Loucy (cell line): ENCODE measurements at regions not wholly inside any gene's neighbourhood (a gene's known extent, or its start where the extent isn't known, plus 50 kb on each side); places are given as distances from the start of the nearest gene placed in this dataset.

Experiments used
- H2AFZ ChIP-seq: fragments of 200-600 bp; sonication (generic); 2 replicates; pipeline ENCODE4 v1.6.0; 2016; ENCODE audit warnings: antibody characterized with exemption, mild to moderate bottlenecking, low read length, moderate library complexity
- H3F3A ChIP-seq: fragments of 200-600 bp; 2 replicates; pipeline ENCODE4 v1.6.0; 2016; ENCODE audit warnings: antibody characterized with exemption, low read depth, mild to moderate bottlenecking
- H3K27me3 ChIP-seq: fragments of 200-600 bp; sonication (generic); 2 replicates; pipeline ENCODE4 v1.6.1; 2014; ENCODE audit warnings: low read length, mild to moderate bottlenecking; ENCODE audit not compliant: insufficient read depth, poor library complexity, severe bottlenecking
- H3K36me3 ChIP-seq: fragments of 200-600 bp; sonication (generic); 2 replicates; pipeline ENCODE4 v1.6.1; 2016; ENCODE audit warnings: low read length; ENCODE audit not compliant: insufficient read depth
- H3K4me1 ChIP-seq: fragments of 200-600 bp; sonication (generic); 2 replicates; pipeline ENCODE4 v1.5.1; 2014; ENCODE audit warnings: low read length, mild to moderate bottlenecking; ENCODE audit not compliant: insufficient read depth, poor library complexity, severe bottlenecking
- H3K4me2 ChIP-seq: fragments of 200-600 bp; sonication (generic); 2 replicates; pipeline ENCODE4 v1.6.0; 2014; ENCODE audit warnings: antibody characterized with exemption, low read length, low read depth, mild to moderate bottlenecking; ENCODE audit not compliant: poor library complexity, severe bottlenecking
- H3K4me3 ChIP-seq: fragments of 200-600 bp; sonication (generic); 2 replicates; pipeline ENCODE4 v1.5.1; 2014; ENCODE audit warnings: low read length, mild to moderate bottlenecking, mixed read lengths; ENCODE audit not compliant: poor library complexity, severe bottlenecking
- H3K79me2 ChIP-seq: fragments of 200-600 bp; sonication (generic); 2 replicates; pipeline ENCODE4 v1.6.1; 2014; ENCODE audit warnings: low read length; ENCODE audit not compliant: insufficient read depth
- H3K9ac ChIP-seq: fragments of 200-600 bp; sonication (generic); 2 replicates; pipeline ENCODE4 v1.6.0; 2014; ENCODE audit warnings: mild to moderate bottlenecking, low read depth, low read length, moderate library complexity; ENCODE audit not compliant: poor library complexity, severe bottlenecking
- H3K9me2 ChIP-seq: fragments of 200-600 bp; sonication (generic); replicated peaks from 2 replicates; pipeline ENCODE4 v1.6.1; 2016; ENCODE audit warnings: low read depth, low read length, mixed read lengths
- H3K9me3 ChIP-seq: fragments of 200-600 bp; sonication (generic); 2 replicates; pipeline ENCODE4 v1.6.1; 2014; ENCODE audit warnings: mild to moderate bottlenecking, antibody characterized with exemption, low read length, low read depth; ENCODE audit not compliant: insufficient read depth
- H4K20me1 ChIP-seq: fragments of 200-600 bp; sonication (generic); 2 replicates; pipeline ENCODE4 v1.6.0; 2014; ENCODE audit warnings: antibody characterized with exemption, low read length, mild to moderate bottlenecking; ENCODE audit not compliant: insufficient read depth, poor library complexity, severe bottlenecking
- CTCF ChIP-seq: fragments of 200-600 bp; sonication (generic); conservative IDR thresholded peaks from 2 replicates; pipeline ENCODE4 v1.5.1; 2014; ENCODE audit warnings: mild to moderate bottlenecking, antibody characterized with exemption, low read length
- EZH2phosphoT487 ChIP-seq: fragments of 200-600 bp; IDR thresholded peaks from 2 replicates; pipeline ENCODE4 v1.6.1; 2018; ENCODE audit warnings: antibody characterized with exemption, mild to moderate bottlenecking, moderate library complexity, borderline replicate concordance

- H3K36me3 ChIP-seq, result no peaks in the 10 kb centered on the region
- no peaks in the 10 kb centered on the region for H3K27me3 ChIP-seq
- no peaks in the 10 kb centered on the region for H3K4me1 ChIP-seq
- H3K9ac ChIP-seq, result no peak overlapping the region
- H4K20me1 ChIP-seq, result no peaks in the 10 kb centered on the region
- no peak overlapping the region for H3K4me2 ChIP-seq
- H3K9me3 ChIP-seq, result no peaks in the 10 kb centered on the region
- TF ChIP-seq CTCF (no peak), EZH2phosphoT487 (no peak)
- H3K79me2 ChIP-seq, result no peaks in the 10 kb centered on the region
- H3F3A ChIP-seq, result no peaks in the 10 kb centered on the region
- no peak overlapping the region for H2AFZ ChIP-seq
- no peaks in the 10 kb centered on the region for H3K9me2 ChIP-seq
- H3K4me3 ChIP-seq, result no peak overlapping the region
Measured at GRCh38 chr5:114839360-114839759, 330.3 kb downstream of the TRIM36 start.

- Histone ChIP-seq H3K4me1 (no peaks in the 10 kb centered on the region), H2AFZ (no peak overlapping the region), H3K36me3 (no peaks in the 10 kb centered on the region), H3K27me3 (no peaks in the 10 kb centered on the region), H3K9me2 (no peaks in the 10 kb centered on the region), H3K4me2 (no peak overlapping the region), H3K9me3 (no peaks in the 10 kb centered on the region), H3K9ac (no peak overlapping the region), H3F3A (no peaks in the 10 kb centered on the region), H3K4me3 (no peak overlapping the region), H3K79me2 (no peaks in the 10 kb centered on the region), H4K20me1 (no peaks in the 10 kb centered on the region)
- TF ChIP-seq CTCF (no peak), EZH2phosphoT487 (no peak)
Measured at GRCh38 chr5:114838937-114839336, 330.8 kb downstream of the TRIM36 start.

GRCh38 chr5:114830114-114830513 is 339.6 kb downstream of the TRIM36 start:
- no peak for TF ChIP-seq CTCF
- TF ChIP-seq EZH2phosphoT487, result no peak
- Histone ChIP-seq H3K9me3 (no peaks in the 10 kb centered on the region), H3K36me3 (no peaks in the 10 kb centered on the region), H3K4me3 (no peak overlapping the region), H3F3A (no peaks in the 10 kb centered on the region), H3K9ac (no peak overlapping the region), H3K27me3 (no peaks in the 10 kb centered on the region), H3K4me1 (no peaks in the 10 kb centered on the region), H3K79me2 (no peaks in the 10 kb centered on the region), H3K9me2 (no peaks in the 10 kb centered on the region), H4K20me1 (no peaks in the 10 kb centered on the region), H2AFZ (no peak overlapping the region), H3K4me2 (no peak overlapping the region)
